NCI-H1105 (cell line): ENCODE measurements at regions not wholly inside any gene's neighbourhood (a gene's known extent, or its start where the extent isn't known, plus 50 kb on each side); places are given as distances from the start of the nearest gene placed in this dataset.
"Not testable (repeated sequence)": the region's sequence is repeated elsewhere in the genome, so short reads cannot be mapped to it uniquely, and the experiment has no call there.

Experiments
- DNase-seq: peaks from one replicate; lab custom pipeline; 2025; lab: John Stamatoyannopoulos, UW

DNA sequence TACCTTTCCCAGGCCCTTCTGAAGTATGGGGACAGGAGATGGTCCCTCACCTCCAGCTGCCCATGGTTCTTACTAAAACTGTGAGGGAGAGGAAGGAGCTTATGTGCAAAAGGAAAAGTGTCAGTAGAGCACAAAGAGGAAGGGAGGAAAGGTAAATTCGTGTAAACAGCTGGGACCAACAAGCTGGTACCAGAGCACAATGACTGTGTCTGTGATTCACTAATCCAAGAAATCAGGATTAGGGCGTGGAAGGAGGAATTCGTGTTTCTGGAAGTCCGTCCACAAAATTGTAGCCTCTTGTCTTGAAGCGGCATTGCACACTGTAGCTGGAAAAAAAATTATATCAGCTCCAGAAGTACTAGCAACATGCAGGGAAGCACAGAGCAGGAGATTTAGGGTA lies 129.0 kb upstream of the RREB1 start:
- DNase-seq = no peak

GRCh38 chr6:6980999-6981597 lies 126.7 kb upstream of the RREB1 start:
- no peak for DNase-seq

GRCh38 chr6:6981681-6982322 lies 126.0 kb upstream of the RREB1 start:
- no peak for DNase-seq

DNA sequence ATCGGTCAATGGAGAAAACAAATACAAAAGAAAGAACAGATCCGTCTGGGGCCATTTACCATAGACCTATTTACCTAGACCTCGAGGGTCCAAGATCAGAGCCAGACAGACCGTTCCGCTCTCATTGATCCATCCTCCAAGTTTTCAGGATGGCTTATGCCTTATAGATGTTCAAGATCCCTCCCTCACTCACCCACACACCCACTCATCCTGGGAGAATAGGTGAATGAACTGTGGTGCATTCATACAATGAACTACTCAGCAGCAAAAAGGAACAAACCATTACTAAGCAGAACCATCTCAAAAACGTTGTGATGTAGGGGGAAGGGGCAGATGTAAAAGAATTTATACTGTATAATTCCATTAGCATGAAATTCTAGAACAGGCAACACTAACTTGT lies 125.1 kb upstream of the RREB1 start:
- no peak for DNase-seq

DNA sequence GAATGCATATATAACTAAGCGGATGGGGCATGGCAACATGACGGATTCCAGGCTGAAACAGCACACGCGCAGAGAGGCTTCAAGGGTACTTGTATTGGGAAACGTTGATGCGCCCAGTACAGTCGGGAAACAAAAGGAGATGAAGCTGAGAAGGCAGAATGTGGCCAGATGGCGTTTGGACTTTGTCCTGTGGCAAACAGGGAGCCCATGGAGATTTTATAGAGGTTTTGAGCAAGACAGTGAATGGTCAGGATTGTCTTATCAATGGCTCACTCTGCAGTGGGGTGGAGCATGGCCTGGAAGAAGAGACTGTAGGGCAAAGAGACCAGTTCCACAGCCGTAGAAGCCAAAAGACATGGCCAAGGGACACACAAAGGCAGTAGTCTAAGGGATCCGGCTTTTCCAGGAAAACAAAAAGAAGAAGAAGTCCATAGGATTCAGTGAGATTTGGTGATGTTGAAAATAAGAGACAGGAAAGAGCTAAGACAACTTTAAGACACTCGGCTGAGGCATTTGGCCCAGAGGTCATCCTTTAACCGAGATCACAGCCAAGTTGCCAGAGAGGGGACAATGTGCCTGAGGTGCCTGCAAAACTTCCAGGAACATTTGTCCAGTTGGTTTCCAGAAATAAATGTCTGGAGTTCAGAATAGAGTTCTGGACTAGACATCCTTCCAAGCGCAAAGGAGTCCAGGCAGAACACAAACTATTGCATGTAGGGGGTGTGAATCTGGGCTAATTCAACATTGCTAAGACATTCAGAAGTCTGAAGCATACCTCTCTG lies 123.0 kb upstream of the RREB1 start:
- DNase-seq = no peak

DNA sequence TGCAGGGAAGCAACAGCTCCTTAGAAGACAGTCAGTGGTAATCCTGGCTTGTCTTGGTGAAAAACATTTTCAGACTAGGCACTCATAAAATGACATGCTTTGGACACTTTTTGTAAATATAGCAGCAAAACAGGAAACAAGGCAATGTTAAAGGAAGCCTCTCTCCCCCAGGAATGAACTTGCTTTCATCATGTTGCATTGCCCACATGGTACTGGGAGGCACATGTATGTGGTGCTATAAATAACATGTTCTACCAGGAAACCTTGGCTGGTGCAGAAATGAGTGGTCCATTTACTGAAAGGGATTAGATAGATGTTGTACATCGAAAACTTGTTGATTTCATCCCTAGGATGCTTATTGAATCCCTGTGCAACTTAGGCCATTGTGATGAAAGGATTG lies 121.4 kb upstream of the RREB1 start:
- no peak for DNase-seq

DNA sequence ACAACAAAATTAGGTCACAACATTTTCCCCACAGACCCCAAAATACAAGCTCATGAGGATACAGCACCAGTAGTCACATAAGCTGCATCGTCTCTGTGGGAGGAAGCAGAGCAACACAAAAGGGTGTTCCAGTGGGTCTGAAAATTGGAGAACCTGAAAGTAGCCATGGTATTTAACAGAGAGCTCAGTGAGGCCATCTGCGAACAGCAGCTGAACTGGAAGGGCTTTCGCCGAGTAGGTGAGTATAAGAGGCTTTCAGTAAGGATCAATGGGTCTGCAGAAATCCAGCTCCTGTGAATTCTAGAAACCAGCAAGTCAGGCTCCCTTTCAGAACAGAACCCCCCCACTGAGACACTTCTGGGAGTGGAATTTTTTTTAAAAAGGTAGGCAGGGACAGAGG lies 120.0 kb upstream of the RREB1 start:
- DNase-seq = no peak

DNA sequence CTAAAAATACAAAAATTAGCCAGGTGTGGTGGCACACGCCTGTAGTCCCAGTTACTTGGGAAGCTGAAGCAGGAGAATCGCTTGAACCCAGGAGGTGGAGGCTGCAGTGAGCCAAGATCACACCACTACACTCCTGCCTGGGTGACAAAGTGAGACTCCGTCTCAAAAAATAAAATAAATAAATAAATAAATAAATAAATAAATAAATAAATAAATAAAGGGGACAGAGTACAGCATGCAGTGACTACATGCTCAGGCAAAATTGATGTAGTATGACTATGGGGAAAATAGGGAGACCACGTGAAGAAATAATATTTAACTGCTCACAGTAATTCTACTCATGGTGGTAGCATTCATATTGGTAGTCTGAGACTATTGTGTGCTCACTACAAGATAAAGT lies 117.7 kb upstream of the RREB1 start:
- not testable (repeated sequence) for DNase-seq

DNA sequence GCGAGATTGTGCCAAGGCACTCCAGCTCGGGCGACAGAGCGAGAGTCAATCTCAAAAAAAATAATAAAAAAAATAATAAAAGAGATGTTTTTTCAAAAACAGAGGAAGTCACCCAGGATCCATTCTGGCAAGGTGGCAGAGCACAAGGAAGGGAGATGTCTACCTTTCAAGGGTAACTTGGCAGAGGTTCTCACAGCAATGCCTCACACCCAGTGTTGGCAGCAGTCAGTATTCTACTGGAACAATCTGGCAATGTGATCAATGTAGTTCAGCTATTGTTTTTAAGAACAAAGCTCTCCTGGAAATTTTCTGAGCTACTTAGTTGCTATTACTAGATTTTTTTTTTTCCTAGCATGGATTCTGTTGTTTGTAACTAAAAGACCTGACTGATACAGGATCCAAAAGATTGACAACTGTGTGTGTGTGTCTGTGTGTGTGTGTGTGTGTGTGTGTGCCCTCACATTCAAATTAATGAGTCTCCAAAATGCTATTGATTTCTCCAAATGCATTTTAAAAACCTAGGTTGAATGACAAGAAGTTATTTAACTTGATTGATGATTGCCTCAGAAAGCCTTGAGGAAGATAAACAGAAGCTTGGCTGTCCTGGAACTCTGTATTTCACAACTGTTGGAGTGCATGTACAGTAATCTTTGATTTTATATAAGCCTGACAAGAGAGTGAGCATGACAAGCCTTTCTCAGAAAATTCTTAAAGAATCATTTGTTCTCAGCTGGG lies 114.1 kb upstream of the RREB1 start:
- DNase-seq = no peak

GRCh38 chr6:6994796-6995195 lies 113.0 kb upstream of the RREB1 start:
- no peak for DNase-seq

- DNase-seq = no peak
These were observed 112.4 kb upstream of the RREB1 start for GRCh38 chr6:6995328-6995727.

GRCh38 chr6:6996124-6996523 lies 111.6 kb upstream of the RREB1 start:
- no peak for DNase-seq

- no peak for DNase-seq
These were observed 110.2 kb upstream of the RREB1 start for GRCh38 chr6:6997263-6998193.

GRCh38 chr6:6998194-6998569 lies 109.6 kb upstream of the RREB1 start:
- DNase-seq = no peak

DNA sequence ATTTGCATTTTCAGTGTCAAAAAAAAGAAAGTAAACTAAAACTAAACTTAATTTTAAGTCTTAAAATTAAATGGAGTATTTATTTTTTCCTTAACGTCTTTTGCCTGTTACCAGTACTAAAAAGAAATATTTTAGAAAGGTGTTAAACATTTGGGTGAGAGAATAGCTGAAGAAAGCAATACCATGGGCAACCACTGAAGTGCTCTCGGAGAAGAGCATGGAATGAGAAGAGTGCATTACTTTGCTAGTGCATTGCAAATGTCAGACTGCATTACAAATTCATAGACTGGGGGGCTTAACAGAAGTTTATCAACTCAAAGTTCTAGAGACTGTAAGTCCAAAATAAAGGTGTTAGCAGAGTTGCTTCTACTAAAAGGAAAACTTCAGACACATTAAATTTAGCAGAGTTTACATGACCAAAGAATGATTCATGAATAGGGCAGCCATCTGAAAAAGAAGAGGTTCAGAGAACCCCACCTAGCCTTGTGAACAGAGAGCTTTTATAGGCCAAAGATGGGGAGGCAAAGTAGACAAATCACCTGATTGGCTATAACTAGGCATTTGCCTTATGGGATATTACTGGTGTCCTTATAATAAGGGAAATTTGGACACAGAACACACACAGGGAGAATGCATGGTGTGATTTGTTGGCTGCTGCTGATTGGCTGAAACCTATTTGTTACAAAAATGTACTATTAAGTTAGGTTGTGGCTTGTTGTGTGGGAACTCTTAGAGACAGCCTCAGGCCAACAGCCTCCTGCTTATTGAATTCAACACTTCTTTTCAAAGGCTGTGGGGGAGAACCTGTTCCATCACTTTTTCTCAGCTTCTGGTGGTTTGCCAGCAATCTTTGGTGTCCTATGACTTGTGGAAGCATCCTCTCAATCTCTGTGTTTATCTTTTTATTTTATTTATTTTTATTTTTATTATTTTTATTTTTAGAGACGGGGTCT lies 106.7 kb upstream of the RREB1 start:
- no peak for DNase-seq

DNA sequence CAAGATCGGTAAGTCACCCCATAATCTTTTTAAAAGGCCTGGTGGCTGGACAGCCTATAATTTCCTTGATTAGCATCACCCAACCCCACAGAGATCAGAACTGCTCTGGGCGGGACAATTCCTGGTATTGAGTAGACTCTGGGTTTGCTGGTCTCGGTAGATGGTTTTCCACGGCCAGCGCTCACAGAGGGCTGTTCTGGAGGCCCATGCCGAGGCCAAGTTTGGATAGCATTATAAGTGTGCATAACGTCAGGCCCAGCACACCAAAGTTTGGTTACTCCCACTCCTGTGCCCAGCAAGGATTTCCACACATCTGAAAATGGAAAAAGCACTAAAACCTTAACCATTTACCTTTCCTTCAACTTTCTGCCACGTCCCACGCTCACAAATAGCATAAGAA lies 104.7 kb upstream of the RREB1 start:
- DNase-seq = no peak

DNA sequence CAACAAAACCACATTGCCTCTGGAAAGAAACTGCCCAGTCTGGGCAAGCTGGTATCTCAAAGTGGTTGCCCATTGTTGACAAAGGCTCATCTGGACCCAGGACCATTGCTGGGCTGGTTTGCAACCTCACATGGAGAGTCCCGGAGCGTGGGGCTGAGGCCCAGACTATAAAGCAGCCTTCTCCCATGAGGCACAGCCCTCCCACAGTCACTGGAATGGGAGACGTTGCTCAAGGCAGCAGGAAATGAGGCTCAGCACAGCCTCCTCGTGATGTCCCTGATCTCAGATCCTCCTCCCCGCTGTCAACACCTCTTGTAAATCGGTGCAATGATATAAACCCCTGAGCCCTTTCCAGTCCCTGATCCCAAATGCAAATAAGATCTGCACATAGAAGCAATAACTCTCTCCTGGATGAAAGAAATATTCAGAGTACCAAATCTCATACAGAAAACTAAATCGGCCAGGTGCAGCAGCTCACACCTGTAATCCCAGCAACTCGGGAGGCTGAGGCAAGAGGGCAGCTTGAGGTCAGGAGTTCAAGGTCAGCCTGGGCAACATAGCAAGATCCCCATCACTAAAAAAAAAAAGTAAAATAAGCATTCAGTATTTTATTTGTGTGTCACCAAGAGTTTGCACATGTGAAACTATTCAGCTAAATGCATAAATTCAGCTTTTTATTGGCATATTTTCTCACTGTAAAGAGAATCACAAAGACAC lies 103.0 kb upstream of the RREB1 start:
- DNase-seq = no peak

DNA sequence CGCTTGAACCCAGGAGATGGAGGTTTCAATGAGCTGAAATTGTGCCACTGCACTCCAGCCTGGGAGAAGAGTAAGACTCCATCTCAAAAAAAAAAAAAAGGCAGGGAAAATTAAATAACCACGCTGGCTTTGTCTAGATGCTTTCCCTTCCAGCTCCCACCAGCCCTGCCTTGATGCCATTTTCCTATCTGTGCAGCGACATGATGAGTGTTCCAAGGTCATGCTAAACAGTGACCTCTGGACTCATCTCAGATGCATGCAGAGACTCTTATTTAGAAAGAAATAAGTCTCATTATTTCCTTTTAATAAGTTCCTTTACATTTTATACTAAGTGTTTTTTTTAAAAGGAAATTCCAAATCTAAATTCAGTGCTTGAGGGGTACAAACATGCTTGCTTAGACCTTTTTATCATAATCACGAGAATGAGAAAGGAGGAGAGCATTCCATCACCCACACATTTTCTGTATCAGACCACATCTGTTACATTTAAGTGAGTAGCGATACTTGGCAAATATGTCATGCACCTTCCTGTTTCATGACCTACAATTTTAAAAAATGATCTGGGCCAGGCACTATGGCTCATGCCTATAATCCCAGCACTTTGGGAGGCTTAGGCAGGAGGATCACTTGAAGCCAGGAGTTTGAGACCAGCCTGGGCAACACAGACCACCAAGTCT lies 101.1 kb upstream of the RREB1 start:
- DNase-seq = no peak

GRCh38 chr6:7008451-7008988 lies 99.2 kb upstream of the RREB1 start:
- DNase-seq = no peak
